ENCODE measurements at regions not wholly inside any gene's neighbourhood (a gene's known extent, or its start where the extent isn't known, plus 50 kb on each side); places are given as distances from the start of the nearest gene placed in this dataset.

DNA sequence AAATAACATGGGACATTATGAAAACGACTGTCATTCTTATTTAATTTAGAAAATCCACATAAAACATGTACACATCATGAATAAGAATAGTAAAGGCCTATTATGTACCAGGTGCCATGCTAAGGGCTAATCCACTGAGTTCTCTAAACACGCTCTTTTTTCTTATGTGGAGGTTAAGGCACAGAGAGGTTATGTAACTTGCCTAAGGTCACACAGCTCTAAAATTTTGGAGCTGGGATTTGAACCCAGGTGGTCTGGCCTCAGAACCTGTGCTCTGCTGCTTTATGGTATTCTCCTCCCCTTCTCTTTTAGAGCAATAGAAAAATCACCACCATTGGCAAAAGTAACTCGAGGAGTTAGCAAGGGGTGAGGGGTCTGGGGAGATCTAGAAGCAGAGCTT is 156.9 kb upstream of the ZNF536 start:
- H3K4me3 ChIP-seq (ENCODE audit: low read depth, low read length) = no peak overlapping the region
- TF ChIP-seq CTCF (IDR thresholded peaks at IDR 0.05; ENCODE audit: insufficient read depth, low read depth, low read length) = no peak
- no peak for DNase-seq (ENCODE audit: low read depth)

GRCh38 chr19:30216453-30216852 is 155.7 kb upstream of the ZNF536 start:
- DNase-seq (ENCODE audit: low read depth) = no peak
- no peak for TF ChIP-seq CTCF (IDR thresholded peaks at IDR 0.05; ENCODE audit: insufficient read depth, low read depth, low read length)
- H3K4me3 ChIP-seq (ENCODE audit: low read depth, low read length) = no peak overlapping the region

DNA sequence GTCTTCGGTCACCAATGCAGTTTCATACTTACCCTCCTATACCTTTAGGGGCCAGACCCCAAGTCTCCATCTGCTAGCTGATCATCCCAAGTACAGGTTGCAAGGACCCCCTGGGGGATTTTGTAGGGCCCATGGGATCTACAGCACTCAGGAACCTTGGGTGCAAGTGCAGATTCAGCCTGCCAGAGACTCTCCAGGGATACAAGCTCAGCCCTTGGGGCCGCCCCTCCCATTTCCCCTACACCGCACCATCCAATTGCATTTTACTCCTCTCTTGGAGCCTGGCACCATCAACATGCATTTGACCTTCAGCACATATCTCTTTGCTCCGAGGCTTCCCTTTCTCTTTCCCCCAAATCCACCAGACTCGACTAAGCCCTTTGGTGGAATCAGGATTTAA is 154.7 kb upstream of the ZNF536 start:
- TF ChIP-seq CTCF (IDR thresholded peaks at IDR 0.05; ENCODE audit: insufficient read depth, low read depth, low read length) = no peak
- DNase-seq (ENCODE audit: low read depth) = no peak
- H3K4me3 ChIP-seq (ENCODE audit: low read depth, low read length) = no peak overlapping the region

- H3K4me3 ChIP-seq (ENCODE audit: low read depth, low read length) = no peak overlapping the region
- TF ChIP-seq CTCF (IDR thresholded peaks at IDR 0.05; ENCODE audit: insufficient read depth, low read depth, low read length) = no peak
- DNase-seq (ENCODE audit: low read depth) = no peak
Measured at GRCh38 chr19:30219702-30220101, 152.5 kb upstream of the ZNF536 start.

DNA sequence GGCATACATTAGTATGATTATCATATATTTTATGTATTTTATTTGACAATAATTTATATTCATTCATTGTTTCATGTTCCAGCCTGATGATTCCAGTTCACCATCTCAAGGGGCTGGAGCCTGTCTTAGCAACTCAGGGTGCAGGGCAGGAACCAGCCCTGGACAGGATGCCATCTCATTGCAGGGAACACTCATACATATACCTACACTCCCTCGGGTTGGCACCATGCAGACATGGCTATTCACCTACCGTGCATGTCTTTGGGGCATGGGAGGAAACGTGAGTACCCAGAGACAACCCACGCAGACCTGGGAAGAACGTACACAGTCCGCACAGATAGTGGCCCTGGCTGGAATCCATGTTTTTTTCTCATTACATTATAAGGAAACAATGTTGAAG is 151.0 kb upstream of the ZNF536 start:
- no peak for DNase-seq (ENCODE audit: low read depth)
- no peak for TF ChIP-seq CTCF (IDR thresholded peaks at IDR 0.05; ENCODE audit: insufficient read depth, low read depth, low read length)
- no peak overlapping the region for H3K4me3 ChIP-seq (ENCODE audit: low read depth, low read length)

DNA sequence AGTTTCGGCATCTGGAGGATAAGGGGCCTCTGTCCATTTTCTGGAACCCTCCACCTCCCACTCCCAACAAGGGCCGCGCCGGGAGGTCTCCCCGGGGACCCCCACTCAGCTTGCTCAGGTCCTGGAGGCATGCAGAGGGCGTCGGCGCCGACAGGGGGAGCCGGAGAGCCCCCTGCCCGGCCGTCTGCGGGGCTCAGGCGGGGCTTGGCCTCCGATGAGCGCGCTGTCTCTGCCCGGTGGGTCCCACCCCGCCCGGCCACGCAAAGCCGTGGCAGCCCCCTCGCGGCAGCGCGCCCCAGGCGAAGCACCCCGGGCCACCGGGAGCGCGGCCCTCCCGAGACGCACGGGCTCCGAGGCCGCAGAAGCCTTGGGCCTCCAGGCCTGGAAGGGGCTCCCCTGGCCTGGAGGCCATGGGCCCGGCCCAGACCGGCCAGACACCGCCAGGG is 149.7 kb upstream of the ZNF536 start:
- no peak overlapping the region for H3K4me3 ChIP-seq (ENCODE audit: low read depth, low read length)
- no peak for DNase-seq (ENCODE audit: low read depth)
- TF ChIP-seq CTCF (IDR thresholded peaks at IDR 0.05; ENCODE audit: insufficient read depth, low read depth, low read length) = peak; percentile 20
